HEK293 (cell line): ENCODE measurements at regions not wholly inside any gene's neighbourhood (a gene's known extent, or its start where the extent isn't known, plus 50 kb on each side); places are given as distances from the start of the nearest gene placed in this dataset.

ENCODE experiments used
- YY1 ChIP-seq: fragments of 450-650 bp; formaldehyde crosslinking; IDR thresholded peaks from 2 replicates; pipeline ENCODE4 v1.5.1; 2018; ENCODE audit warnings: missing biosample characterization, missing genetic modification characterization
- ZFP41 ChIP-seq: fragments of 450-650 bp; formaldehyde crosslinking; IDR thresholded peaks from 2 replicates; pipeline ENCODE4 v1.5.1; 2016; ENCODE audit warnings: missing biosample characterization, missing genetic modification characterization, borderline replicate concordance
- ZNF394 ChIP-seq: fragments of 450-650 bp; formaldehyde crosslinking; IDR thresholded peaks from 2 replicates; pipeline ENCODE4 v1.5.1; 2016; ENCODE audit warnings: missing biosample characterization, missing genetic modification characterization, mild to moderate bottlenecking, moderate library complexity, borderline replicate concordance
- ZNF560 ChIP-seq: fragments of 450-650 bp; formaldehyde crosslinking; IDR thresholded peaks from 2 replicates; pipeline ENCODE4 v1.5.1; 2017; ENCODE audit warnings: missing biosample characterization, missing genetic modification characterization, borderline replicate concordance
- ZNF629 ChIP-seq: fragments of 450-650 bp; formaldehyde crosslinking; IDR thresholded peaks from 2 replicates; pipeline ENCODE4 v1.5.1; 2017; ENCODE audit warnings: missing biosample characterization, missing genetic modification characterization
- ZNF777 ChIP-seq: fragments of 450-650 bp; formaldehyde crosslinking; IDR thresholded peaks from 2 replicates; pipeline ENCODE4 v1.5.1; 2017; ENCODE audit warnings: missing biosample characterization, missing genetic modification characterization, borderline replicate concordance
- TF ChIP-seq, protein P1 (sequence below): fragments of 450-650 bp; formaldehyde crosslinking; IDR thresholded peaks from 2 replicates; pipeline ENCODE4 v1.5.1; 2016; ENCODE audit warnings: missing biosample characterization, missing genetic modification characterization
- TF ChIP-seq, protein P2 (sequence below): fragments of 450-650 bp; formaldehyde crosslinking; IDR thresholded peaks from 2 replicates; pipeline ENCODE4 v1.5.1; 2016; ENCODE audit warnings: missing biosample characterization, missing genetic modification characterization
- TF ChIP-seq, protein P3 (sequence below): fragments of 450-650 bp; formaldehyde crosslinking; IDR thresholded peaks from 2 replicates; pipeline ENCODE4 v1.5.1; 2016; ENCODE audit warnings: missing biosample characterization, missing genetic modification characterization
- TF ChIP-seq, protein P4 (sequence below): fragments of 450-650 bp; formaldehyde crosslinking; IDR thresholded peaks from 2 replicates; pipeline ENCODE4 v1.5.1; 2016; ENCODE audit warnings: missing biosample characterization, missing genetic modification characterization, low read depth
- TF ChIP-seq, protein P5 (sequence below): fragments of 450-650 bp; formaldehyde crosslinking; IDR thresholded peaks from 2 replicates; pipeline ENCODE4 v1.5.1; 2016; ENCODE audit warnings: missing biosample characterization, missing genetic modification characterization

DNA sequence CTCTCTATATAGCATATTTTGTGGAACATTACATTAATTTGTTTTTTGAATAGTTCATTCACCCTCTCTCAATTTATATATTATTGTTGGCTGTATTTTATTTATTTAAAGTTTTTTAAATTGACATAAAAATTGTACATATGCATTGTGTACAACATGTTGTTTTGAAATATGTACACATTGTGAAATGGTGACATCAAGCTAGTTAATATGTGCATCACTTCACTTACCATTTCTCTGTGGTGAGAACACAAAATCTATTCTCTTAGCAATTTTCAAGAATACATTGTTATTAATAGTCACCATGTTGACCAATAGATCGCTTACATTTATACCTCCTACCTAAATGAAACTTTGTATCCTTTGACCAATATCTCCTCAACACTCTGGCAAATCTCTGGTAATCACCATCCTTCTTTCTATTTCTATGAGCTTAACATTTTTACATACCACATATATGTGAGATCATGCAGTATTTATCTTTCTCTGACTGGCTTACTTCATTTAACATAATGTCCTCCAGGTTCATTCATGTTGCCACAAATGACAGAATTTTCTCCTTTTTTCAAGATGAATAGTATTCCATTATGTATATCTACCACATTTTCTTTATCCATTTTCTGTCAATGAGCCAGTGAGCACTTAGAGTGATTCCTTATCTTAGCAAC lies 180.9 kb upstream of the DEPDC1 start:
- TF ChIP-seq YY1 (no peak), ZNF560 (tag by site-specific recombination) (no peak), ZFP41 (no peak), ZNF777 (no peak), ZNF629 (no peak), ZNF394 (tag by site-specific recombination) (no peak)
- TF ChIP-seq, protein P1, sequence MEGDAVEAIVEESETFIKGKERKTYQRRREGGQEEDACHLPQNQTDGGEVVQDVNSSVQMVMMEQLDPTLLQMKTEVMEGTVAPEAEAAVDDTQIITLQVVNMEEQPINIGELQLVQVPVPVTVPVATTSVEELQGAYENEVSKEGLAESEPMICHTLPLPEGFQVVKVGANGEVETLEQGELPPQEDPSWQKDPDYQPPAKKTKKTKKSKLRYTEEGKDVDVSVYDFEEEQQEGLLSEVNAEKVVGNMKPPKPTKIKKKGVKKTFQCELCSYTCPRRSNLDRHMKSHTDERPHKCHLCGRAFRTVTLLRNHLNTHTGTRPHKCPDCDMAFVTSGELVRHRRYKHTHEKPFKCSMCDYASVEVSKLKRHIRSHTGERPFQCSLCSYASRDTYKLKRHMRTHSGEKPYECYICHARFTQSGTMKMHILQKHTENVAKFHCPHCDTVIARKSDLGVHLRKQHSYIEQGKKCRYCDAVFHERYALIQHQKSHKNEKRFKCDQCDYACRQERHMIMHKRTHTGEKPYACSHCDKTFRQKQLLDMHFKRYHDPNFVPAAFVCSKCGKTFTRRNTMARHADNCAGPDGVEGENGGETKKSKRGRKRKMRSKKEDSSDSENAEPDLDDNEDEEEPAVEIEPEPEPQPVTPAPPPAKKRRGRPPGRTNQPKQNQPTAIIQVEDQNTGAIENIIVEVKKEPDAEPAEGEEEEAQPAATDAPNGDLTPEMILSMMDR = no peak
- TF ChIP-seq, protein P2, sequence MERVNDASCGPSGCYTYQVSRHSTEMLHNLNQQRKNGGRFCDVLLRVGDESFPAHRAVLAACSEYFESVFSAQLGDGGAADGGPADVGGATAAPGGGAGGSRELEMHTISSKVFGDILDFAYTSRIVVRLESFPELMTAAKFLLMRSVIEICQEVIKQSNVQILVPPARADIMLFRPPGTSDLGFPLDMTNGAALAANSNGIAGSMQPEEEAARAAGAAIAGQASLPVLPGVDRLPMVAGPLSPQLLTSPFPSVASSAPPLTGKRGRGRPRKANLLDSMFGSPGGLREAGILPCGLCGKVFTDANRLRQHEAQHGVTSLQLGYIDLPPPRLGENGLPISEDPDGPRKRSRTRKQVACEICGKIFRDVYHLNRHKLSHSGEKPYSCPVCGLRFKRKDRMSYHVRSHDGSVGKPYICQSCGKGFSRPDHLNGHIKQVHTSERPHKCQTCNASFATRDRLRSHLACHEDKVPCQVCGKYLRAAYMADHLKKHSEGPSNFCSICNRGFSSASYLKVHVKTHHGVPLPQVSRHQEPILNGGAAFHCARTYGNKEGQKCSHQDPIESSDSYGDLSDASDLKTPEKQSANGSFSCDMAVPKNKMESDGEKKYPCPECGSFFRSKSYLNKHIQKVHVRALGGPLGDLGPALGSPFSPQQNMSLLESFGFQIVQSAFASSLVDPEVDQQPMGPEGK (tag by site-specific recombination) = no peak
- TF ChIP-seq, protein P3, sequence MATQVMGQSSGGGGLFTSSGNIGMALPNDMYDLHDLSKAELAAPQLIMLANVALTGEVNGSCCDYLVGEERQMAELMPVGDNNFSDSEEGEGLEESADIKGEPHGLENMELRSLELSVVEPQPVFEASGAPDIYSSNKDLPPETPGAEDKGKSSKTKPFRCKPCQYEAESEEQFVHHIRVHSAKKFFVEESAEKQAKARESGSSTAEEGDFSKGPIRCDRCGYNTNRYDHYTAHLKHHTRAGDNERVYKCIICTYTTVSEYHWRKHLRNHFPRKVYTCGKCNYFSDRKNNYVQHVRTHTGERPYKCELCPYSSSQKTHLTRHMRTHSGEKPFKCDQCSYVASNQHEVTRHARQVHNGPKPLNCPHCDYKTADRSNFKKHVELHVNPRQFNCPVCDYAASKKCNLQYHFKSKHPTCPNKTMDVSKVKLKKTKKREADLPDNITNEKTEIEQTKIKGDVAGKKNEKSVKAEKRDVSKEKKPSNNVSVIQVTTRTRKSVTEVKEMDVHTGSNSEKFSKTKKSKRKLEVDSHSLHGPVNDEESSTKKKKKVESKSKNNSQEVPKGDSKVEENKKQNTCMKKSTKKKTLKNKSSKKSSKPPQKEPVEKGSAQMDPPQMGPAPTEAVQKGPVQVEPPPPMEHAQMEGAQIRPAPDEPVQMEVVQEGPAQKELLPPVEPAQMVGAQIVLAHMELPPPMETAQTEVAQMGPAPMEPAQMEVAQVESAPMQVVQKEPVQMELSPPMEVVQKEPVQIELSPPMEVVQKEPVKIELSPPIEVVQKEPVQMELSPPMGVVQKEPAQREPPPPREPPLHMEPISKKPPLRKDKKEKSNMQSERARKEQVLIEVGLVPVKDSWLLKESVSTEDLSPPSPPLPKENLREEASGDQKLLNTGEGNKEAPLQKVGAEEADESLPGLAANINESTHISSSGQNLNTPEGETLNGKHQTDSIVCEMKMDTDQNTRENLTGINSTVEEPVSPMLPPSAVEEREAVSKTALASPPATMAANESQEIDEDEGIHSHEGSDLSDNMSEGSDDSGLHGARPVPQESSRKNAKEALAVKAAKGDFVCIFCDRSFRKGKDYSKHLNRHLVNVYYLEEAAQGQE = no peak
- TF ChIP-seq, protein P4, sequence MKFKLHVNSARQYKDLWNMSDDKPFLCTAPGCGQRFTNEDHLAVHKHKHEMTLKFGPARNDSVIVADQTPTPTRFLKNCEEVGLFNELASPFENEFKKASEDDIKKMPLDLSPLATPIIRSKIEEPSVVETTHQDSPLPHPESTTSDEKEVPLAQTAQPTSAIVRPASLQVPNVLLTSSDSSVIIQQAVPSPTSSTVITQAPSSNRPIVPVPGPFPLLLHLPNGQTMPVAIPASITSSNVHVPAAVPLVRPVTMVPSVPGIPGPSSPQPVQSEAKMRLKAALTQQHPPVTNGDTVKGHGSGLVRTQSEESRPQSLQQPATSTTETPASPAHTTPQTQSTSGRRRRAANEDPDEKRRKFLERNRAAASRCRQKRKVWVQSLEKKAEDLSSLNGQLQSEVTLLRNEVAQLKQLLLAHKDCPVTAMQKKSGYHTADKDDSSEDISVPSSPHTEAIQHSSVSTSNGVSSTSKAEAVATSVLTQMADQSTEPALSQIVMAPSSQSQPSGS (tag by site-specific recombination) = no peak
- TF ChIP-seq, protein P5, sequence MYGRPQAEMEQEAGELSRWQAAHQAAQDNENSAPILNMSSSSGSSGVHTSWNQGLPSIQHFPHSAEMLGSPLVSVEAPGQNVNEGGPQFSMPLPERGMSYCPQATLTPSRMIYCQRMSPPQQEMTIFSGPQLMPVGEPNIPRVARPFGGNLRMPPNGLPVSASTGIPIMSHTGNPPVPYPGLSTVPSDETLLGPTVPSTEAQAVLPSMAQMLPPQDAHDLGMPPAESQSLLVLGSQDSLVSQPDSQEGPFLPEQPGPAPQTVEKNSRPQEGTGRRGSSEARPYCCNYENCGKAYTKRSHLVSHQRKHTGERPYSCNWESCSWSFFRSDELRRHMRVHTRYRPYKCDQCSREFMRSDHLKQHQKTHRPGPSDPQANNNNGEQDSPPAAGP (tag by site-specific recombination) = no peak
